GM18520 (cell line): ENCODE measurements at regions not wholly inside any gene's neighbourhood (a gene's known extent, or its start where the extent isn't known, plus 50 kb on each side); places are given as distances from the start of the nearest gene placed in this dataset.

Experiments used
- ATAC-seq: cut with Tn5 transposase; IDR thresholded peaks from one replicate; pipeline ENCODE4 v1.9.1; 2021; ENCODE audit not compliant: unreplicated experiment

DNA sequence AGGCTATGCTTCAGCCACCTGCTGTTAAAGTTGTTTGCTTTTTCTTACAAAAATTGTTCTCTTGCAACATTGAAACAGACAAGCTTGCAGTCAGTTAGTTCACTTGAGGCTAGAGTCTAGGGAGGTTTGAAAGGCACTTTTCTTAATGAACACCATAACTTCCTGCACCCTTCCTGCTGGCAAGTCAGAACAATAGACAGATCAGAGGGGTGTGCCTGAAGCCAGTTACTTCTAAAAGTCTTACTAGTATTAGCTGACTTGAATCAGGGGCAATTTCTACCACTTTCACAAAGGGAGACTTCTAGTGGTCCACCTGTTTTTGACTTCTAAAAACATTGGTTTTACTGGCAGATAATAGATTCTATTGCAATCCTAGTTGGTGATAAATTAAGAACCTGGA, 367.4 kb upstream of the CDH20 start:
- no peak for ATAC-seq

DNA sequence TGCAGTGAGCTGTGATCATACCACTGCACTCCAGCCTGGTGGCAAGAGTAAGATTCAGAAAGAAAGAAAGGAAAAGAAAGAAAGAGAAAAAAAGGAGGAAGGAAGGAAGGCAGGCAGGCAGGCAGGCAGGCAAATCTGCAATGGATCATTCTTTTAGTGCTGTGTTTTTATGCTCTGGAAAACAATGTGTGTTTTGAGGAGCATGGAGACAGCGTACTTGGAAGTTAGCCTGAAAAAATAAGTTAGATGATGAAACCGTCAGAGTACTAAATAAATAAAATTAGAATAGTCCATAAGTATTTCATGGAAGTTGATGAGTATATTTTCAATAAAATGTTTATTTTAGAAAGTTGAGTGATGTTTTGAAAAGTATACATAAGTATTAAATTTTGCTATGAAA, 366.4 kb upstream of the CDH20 start:
- no peak for ATAC-seq

GRCh38 chr18:60975420-60975819, 357.8 kb upstream of the CDH20 start:
- ATAC-seq: no peak

GRCh38 chr18:60976976-60977375, 356.3 kb upstream of the CDH20 start:
- ATAC-seq: no peak

DNA sequence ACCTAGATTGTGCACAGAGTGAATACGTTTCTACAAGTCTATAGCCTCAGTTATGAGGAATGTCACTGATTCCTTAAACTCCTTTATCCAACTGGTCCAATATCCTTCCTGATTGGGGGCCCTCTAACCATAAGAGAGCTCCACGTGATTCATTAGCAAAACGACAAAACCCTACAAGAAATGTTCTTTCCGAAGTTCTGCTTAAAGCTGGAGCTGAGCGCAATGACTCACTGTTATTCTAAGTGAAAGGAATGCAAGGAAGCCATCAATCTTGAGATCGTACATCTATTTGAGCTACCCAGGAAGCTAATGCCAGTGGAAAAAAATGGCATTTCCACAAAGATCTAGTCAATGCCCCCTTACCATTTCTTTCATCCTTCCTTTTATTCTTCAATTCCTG, 354.9 kb upstream of the CDH20 start:
- ATAC-seq: no peak

GRCh38 chr18:60980422-60981005, 352.7 kb upstream of the CDH20 start:
- ATAC-seq: no peak

- ATAC-seq: no peak
Measured at GRCh38 chr18:60981682-60982328, 351.4 kb upstream of the CDH20 start.

DNA sequence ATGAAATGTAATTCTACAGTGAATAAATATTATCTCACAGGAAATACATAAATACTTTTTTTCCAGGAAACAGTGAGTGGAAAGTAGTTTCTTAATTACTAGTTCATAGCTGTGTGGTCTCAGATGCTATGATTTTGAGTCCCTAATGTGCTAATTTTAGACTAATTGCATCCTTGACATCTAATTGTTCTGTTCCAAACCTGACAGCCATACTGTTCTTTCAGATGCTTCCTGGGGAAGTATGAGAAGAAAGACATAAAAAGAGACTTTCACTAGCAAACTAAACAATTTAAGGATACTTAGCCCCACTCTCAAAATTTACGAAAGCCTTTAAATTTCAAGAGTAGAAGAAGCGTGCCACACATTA, 350.9 kb upstream of the CDH20 start:
- ATAC-seq: no peak

DNA sequence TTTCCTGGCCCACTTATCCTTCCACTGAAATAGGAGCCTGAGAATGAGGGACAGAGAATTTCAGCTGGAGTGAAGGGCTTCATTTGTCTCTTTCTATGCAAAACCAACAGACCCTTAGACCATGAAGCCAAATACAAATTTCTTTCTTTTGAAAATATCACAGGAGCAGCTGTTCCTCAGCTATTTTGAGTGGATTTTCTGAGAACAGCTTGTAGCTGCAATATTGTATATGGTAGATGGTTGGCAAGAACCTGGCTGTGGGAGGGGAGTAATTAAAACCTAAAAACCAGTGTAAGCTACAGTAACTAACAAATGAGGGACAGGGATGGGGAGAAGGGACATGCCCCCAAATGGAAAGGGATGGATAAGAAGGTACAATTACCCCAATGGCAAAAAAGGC, 350.3 kb upstream of the CDH20 start:
- ATAC-seq: no peak

DNA sequence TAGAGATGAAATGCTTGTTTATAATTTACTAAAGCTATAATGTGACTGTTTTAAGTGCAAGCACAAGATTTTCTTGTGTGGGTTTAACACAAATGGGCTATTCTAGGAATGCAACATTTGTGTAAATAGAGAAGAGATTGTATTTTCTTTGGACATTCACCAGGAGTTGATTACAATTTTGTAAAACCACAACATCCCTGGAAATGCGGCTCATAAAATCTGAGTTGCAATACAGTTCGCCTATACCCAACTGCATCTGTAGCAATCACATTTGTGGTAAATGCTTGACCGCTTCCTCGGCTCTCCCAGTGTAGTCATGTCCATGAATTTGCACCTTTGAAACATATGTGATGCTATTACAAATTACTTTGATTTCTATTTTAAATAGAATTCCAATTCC, 348.7 kb upstream of the CDH20 start:
- no peak for ATAC-seq

DNA sequence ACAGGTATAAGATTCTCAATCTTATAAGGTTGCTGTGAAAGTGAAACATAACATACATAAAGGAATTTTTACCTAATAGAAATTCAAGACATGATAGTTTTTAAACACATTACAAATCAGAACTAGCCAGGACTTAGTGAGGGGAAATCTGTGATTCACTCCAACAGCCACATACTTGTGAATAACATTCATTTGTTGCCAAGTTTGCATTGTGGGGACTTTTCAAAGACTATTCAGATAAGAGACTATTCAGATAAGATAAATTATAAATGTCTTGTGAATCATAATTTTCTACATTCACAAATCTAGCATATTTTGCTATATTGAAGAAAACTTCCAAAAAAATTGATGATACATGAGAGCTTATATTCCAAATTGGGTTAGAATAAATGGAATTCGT, 345.3 kb upstream of the CDH20 start:
- no peak for ATAC-seq

GRCh38 chr18:60996326-60996725, 336.9 kb upstream of the CDH20 start:
- ATAC-seq: no peak

- ATAC-seq: no peak
Measured at GRCh38 chr18:60996822-60997221, 336.4 kb upstream of the CDH20 start.

DNA sequence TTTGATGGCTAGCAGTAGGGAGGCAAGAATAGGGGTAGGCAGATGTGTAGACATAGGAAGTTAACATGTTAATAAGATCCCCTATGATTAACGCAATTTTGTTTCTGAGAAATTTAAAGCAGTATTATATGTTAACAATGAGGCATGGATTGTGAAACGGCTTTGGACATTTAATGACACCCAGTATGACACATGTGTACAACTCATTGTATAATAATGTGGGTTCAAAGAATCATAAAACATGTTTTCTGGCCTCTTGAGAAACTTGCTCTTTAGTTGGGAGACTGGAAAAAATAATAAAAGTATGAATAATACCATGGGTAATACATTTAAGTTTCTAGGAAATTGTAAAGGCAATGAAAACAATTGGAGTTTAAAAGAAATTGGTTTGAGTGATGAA, 332.1 kb upstream of the CDH20 start:
- no peak for ATAC-seq

DNA sequence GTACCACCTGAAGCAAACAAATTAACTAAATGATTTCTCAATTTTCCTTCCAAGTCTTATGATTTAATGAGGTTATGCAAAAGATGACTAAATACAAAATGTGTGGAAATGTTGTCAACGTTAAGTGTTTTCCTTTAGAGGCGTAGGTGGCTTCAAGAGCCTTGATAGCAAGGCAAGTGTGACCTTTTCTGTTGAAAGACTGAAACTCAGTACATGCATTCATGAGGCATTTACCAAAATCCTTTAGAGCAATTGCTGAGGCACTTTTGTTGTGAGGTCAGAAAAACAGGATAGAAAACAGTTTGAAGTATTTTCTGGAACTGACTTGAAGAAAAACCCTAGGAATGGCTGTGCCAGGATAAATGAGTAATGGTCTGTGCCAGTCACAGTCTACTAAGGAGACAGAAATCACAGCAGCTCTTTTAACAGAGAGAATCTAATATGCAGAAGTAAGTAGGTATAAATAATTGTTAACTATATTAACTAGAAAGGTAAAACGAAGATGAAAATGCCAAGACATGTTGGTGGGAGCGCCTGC, 326.5 kb upstream of the CDH20 start:
- ATAC-seq: no peak

DNA sequence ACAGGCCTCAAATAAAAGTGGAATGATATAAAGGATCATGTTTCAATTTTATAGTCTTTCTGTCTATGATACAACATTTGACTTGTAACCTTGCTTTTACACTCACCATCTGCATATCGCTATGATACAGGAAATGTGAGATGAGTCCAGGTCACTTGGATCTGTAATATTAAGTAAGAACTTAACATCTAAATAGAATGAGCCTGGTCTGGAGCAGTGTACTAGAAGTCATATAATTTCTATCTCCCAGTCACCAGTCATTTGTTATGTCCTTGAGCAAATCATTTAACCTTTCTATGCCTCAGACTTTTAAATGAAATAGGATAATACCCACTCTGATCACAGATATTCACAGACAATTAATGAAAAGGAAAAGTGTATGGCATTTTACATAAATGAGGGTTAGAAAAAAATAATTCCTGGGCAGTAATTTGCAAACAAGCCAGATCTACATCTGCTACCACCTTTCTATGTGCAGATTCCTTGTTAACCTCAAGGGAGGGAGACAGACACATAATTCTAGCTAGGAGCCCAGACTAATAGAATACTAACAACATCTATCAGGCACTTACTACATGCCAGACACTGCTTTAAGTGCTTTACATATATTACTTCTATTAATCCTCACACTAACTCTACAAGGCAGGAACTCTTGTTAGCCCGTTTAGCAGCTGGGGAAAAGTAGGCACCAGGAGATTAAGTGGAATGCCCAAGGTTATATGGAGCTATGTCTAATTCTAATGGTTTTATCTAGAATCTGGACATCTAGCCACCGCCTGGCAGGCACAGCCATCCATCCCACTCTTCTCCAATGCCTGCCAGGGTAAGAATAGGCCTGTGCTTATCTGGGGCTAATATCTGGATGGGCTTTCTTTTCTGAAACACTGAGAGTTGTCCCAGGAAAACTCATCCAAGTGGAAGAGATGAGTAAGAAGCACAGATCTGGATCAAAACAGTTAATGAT, 313.6 kb upstream of the CDH20 start:
- no peak for ATAC-seq

- ATAC-seq: no peak
Measured at GRCh38 chr18:61025596-61025995, 307.6 kb upstream of the CDH20 start.

GRCh38 chr18:61031626-61032025, 301.6 kb upstream of the CDH20 start:
- no peak for ATAC-seq

DNA sequence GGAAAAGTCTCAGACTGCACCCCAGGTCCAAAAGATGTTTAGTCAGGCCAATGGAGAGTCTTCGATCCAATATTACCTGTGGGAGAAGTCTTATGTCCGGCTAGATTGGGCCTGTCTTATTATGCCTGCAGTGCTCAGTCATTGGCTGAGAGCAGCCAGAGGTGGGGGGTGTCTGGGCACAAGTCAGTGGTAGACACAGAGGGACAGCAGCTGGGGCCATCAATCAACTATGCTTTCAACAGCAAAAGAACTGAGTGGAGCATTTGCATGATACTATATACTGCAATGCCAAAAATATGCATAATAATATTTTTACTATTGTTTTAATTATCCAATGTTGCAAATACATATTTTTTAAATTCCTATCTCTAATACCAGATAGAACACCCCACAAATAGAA, 298.6 kb upstream of the CDH20 start:
- no peak for ATAC-seq

- no peak for ATAC-seq
Measured at GRCh38 chr18:61039251-61039650, 294.0 kb upstream of the CDH20 start.

- ATAC-seq: no peak
Measured at GRCh38 chr18:61047794-61048193, 285.4 kb upstream of the CDH20 start.

DNA sequence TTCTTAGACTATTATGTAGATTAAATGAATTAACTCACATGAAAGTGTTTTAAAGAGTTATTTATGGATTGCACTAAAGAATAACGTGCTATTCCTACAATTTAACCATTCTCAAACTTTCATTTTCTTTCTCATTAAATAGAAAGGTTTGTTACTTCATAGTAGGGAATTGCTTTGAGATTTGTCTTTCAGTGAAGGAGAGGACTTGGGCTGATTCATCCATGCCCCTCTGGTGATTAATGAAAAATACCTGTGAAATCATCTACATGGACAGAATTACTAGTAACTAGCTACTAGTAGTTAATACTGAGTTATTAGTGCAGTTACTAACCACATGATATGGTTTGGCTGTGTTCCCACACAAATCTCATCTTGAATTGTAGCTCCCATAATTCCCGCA, 275.8 kb upstream of the CDH20 start:
- ATAC-seq: no peak
